Brain microvascular endothelial cell (primary cell): ENCODE measurements at regions not wholly inside any gene's neighbourhood (a gene's known extent, or its start where the extent isn't known, plus 50 kb on each side); places are given as distances from the start of the nearest gene placed in this dataset.
"Not testable (repeated sequence)": the region's sequence is repeated elsewhere in the genome, so short reads cannot be mapped to it uniquely, and the experiment has no call there.

Experiments used
- DNase-seq: peaks from one replicate; pipeline ENCODE4 v3.0.0-alpha.2; 2020
- H3K27ac ChIP-seq: fragments of 250-450 bp; sonication (Bioruptor Pico); 2 replicates; pipeline ENCODE4 v1.5.1; 2020; ENCODE audit warnings: mild to moderate bottlenecking, moderate library complexity
- H3K27me3 ChIP-seq: fragments of 250-450 bp; sonication (Bioruptor Pico); replicated peaks from 2 replicates; pipeline ENCODE4 v1.5.1; 2020; ENCODE audit warnings: mild to moderate bottlenecking
- H3K36me3 ChIP-seq: fragments of 250-450 bp; sonication (Bioruptor Pico); replicated peaks from 2 replicates; pipeline ENCODE4 v1.5.1; 2020; ENCODE audit warnings: mild to moderate bottlenecking
- H3K4me3 ChIP-seq: 2 replicates; pipeline ENCODE4 v1.5.1; 2011; ENCODE audit warnings: low read depth, mild to moderate bottlenecking, control low read depth, low read length, moderate library complexity
- in situ Hi-C: cut with HindIII; loops from 2 replicates; pipeline ENCODE4 v1.10.0; 2017; ENCODE audit warnings: low sequenced_read_pairs, low pct_ligation_motif_present
- TF ChIP-seq, protein P1 (sequence below): IDR thresholded peaks from 2 replicates; pipeline ENCODE4 v1.5.1; 2011; ENCODE audit warnings: low read depth, mild to moderate bottlenecking, moderate library complexity, low read length, control low read depth, inconsistent platforms; ENCODE audit errors: missing control alignments

GRCh38 chr5:50606179-50606578, 60.3 kb upstream of the PARP8 start:
- no peaks in the 10 kb centered on the region for H3K27me3 ChIP-seq
- DNase-seq = no peak
- no peaks in the 10 kb centered on the region for H3K36me3 ChIP-seq
- in situ Hi-C loops = no loop called here
- no peak overlapping the region for H3K4me3 ChIP-seq
- no peak overlapping the region for H3K27ac ChIP-seq
- TF ChIP-seq, protein P1, sequence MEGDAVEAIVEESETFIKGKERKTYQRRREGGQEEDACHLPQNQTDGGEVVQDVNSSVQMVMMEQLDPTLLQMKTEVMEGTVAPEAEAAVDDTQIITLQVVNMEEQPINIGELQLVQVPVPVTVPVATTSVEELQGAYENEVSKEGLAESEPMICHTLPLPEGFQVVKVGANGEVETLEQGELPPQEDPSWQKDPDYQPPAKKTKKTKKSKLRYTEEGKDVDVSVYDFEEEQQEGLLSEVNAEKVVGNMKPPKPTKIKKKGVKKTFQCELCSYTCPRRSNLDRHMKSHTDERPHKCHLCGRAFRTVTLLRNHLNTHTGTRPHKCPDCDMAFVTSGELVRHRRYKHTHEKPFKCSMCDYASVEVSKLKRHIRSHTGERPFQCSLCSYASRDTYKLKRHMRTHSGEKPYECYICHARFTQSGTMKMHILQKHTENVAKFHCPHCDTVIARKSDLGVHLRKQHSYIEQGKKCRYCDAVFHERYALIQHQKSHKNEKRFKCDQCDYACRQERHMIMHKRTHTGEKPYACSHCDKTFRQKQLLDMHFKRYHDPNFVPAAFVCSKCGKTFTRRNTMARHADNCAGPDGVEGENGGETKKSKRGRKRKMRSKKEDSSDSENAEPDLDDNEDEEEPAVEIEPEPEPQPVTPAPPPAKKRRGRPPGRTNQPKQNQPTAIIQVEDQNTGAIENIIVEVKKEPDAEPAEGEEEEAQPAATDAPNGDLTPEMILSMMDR = no peak

GRCh38 chr5:50607456-50607855, 59.0 kb upstream of the PARP8 start:
- H3K4me3 ChIP-seq, H3K27me3 ChIP-seq, H3K27ac ChIP-seq, in situ Hi-C loops, DNase-seq, H3K36me3 ChIP-seq: not testable (repeated sequence)

- H3K4me3 ChIP-seq, DNase-seq, in situ Hi-C loops, H3K36me3 ChIP-seq, H3K27ac ChIP-seq, H3K27me3 ChIP-seq: not testable (repeated sequence)
These were observed 58.3 kb upstream of the PARP8 start for GRCh38 chr5:50607953-50608705.

- H3K27me3 ChIP-seq, H3K27ac ChIP-seq, in situ Hi-C loops, H3K4me3 ChIP-seq, H3K36me3 ChIP-seq, DNase-seq: not testable (repeated sequence)
These were observed 53.4 kb upstream of the PARP8 start for GRCh38 chr5:50613057-50613456.
